SK-N-MC (cell line): ENCODE measurements at regions not wholly inside any gene's neighbourhood (a gene's known extent, or its start where the extent isn't known, plus 50 kb on each side); places are given as distances from the start of the nearest gene placed in this dataset.

Source experiments
- EZH2 ChIP-seq: fragments of 200-600 bp; sonication (generic); IDR thresholded peaks from one replicate; pipeline ENCODE4 v1.6.1; 2017; ENCODE audit warnings: antibody characterized with exemption
- POLR2AphosphoS5 ChIP-seq: IDR thresholded peaks from 2 replicates; pipeline ENCODE4 v1.6.1; 2012; ENCODE audit warnings: mild to moderate bottlenecking, low read depth, low read length, borderline replicate concordance

DNA sequence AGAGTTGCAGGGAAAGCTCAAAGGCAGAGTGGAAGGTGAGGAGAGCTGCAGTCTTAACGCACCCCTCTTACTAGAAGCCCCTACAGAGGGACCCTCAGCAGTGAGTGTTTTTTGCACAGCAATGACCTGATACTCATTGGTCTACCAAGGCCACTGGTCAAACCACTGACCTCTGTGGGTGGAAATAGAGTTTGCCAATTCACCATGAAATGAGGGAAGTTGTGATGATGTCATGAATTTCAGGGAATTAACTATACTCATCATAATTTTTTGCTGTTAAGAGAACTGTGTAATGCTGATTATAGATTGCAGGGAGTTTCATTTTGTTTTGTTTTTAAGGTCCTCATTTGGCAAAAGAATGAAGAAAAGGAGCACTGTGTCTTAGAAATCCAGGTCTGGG is 101.7 kb upstream of the SMAD3 start:
- TF ChIP-seq POLR2AphosphoS5: no peak
- TF ChIP-seq EZH2: no peak
